ENCODE measurements at regions not wholly inside any gene's neighbourhood (a gene's known extent, or its start where the extent isn't known, plus 50 kb on each side); places are given as distances from the start of the nearest gene placed in this dataset.

DNA sequence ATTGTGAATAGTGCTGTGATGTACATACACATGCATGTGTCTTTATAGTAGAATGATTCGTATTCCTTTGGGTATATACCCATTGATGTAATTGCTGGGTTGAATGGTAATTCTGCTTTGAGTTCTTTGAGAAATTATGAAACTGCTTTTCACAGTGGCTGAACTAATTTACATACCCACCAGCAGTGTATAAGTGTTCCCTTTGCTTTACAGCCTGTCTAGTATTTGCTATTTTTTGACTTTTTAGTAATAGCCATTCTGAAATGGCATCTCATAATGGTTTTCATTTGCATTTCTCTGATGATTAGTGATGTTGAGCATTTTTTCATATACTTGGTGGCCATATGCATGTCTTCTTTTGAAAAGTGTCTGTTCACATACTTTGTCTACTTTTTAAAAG, 54.5 kb upstream of the FAM78B start:
- no peak for DNase-seq

DNA sequence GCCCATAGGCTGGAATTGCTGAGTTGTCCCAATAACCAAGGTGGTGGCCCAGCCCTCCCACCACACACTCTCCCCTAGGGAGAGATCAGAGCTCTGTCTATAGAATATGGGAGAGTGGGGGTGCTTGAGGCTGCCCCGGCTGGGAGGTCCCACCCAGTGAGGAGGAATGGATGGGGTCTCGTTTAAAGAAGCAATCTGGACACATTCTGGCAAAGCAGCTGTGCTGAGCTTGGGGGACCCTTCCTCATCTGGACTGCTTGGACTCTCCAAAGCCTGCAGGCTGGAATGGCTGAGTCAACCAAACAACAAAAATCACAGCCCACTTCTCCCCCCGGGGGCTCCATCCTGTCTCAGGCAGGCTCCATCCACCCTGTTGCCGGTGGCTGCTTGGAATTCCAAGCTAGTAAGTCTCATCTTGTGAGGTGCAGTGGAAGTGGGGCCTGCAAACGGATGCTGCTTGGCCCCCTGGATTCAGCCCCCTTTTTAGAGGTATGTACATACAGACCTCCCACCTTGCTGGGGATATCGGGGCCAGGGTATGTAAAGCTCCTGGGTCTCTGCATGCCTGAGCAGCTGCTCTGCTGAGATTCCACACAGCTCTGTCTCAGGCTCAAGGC, 67.1 kb upstream of the FAM78B start:
- no peak for DNase-seq

DNA sequence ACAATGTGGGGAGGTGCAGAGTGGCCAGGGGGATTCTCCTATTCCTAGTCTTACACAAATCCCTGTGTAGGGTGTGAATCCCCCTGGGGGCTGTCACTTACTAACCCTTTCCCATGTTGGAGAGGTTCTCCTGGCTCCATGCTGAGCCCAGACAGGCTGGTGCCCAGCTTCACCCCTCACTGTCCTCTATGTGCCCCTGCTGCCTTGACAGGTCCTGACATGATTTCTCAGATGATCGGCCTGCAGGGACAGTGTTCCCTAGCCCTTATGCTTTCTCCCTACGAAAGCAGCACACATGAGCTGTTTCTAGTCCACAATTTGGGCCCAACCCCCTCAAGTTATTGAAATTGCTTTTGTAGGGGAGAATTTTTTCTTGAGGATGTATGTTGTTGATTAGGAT, 68.9 kb upstream of the FAM78B start:
- DNase-seq, result no peak

DNA sequence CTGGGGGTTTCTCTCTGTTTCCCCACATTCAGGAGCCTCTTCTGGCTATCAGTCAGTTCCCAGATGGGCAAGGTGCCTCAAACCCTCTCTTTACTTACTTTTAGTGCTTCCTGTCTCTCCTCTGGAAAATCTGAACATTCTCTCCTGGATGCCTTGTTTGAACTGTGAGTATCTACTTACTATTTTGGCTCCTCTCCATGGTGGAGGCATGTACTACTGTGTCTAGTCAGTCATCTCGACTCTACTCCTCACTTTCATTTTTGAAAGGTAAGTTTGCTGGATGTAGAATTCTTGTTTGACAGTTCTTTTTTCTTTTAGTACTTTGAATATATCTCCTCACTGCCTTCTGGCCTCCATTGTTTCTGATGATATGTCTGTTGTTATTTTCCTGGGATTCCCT, 70.9 kb upstream of the FAM78B start:
- no peak for DNase-seq

DNA sequence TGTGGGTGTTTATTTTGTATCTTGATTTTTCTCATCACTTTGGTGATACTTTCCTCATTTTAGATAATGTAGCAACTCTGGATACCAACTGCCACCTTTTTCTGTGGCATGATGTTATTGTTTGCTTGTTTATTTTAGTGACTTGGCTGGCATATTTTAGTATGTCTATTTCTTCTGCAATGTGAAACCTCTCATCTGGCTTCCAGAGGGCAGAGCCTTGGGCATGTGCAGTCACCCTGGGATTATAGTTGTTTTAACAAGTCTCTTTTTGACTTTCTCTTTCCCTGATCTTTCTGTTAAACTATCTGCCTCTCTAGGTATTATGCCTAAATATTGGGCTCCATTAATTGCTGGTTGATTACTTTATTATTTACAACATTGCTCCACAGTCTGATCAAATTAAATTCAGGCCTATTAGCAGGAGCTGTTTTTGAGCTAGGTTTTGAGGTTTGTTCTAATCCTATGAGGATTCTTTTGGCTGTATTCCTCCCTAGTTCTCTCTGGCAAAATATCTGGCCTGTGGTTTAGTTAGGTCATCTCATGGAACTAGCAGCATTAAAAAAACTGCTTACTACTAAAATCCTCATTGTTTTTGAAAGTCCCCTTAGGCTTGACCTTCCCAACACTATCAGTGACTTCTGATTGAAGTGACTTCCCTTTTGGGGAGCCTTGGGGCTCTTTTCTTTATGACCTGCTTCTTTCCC, 86.4 kb upstream of the FAM78B start:
- no peak for DNase-seq

DNA sequence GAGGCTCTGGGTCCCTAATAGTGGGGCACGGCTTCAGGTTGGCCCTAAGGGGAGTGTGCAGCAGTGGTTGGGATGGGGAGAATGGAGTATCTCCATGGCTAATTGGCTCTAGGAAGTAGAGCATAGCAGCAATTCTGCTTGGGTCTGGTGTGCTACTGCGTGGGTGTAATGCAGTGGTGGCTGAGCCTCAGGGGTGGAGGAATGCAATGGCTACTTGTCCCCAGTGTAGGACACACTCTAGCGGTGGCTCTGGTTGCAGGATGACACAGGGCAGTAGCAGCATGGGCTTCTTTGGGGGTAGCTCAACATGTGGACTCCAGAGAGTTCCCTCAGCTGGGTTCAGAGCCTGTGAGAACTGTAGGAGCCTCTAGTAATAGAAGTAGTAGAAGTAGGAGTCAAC, 91.2 kb upstream of the FAM78B start:
- no peak for DNase-seq

DNA sequence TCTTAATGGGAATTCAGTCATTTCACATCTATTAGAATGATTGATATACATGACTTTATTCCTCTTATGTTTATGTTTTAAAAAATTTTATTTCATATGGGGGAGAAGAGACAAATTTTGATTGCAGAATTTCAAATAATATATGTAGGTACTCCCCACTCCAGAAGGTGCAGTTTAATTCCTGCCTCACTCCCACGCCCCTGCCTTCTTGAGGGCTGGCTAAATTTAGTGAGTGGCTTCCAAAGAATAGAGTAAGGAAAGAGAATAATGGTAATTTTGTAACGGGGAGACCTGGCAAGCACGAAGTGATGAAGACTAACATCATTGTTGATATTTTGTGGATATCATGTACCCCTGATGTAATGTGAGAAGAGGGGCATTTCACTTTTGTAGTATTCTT, 94.7 kb upstream of the FAM78B start:
- no peak for DNase-seq

DNA sequence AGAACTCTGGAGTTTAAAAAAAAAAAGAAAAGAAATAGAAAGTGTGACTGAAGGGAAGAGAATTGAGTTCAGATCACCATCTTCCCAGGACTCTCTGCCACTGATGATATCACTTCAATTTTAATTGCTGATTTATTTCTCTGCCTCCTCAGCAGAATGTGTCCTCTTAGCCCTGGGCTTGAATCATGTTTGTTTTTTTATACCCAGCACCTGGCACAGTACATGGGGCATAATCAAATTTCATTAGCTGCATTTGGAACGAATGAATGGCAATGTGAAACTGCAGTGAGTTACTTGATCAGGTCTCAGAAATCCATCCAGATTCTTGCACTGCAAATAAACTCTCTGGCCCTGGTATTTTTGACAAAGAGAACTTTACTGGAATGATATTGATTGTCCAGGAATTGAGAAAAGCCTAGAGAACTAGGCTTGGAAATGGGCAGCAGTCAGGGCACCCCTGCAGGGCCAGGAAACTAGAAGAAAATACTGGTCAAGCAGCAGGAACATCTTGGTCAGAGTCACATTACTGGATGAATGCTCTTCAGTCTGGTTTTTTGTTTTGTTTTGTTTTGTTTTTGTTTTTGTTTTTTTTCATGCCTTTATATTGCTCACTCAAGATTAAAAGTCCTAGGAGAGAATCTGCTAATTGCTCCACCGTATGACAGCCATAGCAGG, 103.8 kb upstream of the FAM78B start:
- DNase-seq, result no peak

DNA sequence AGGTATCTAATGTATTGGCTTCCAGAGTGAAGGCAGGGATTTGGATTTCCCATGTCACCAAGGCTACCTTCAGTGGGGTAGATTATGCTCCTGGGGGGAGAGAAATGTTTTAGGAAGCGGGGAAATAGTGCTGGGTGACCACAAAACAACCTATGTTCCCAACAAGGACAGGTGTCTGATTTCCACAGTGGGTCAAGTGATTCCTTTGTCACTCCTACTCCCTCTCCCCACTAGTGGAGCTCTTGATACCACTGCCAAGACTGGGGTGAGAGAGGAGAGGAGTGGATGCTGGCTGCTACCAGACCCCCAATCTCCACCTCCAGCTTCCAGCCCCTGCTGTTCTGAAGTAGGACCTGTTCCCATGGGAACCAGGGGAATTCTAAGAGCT, 104.3 kb upstream of the FAM78B start:
- no peak for DNase-seq

DNA sequence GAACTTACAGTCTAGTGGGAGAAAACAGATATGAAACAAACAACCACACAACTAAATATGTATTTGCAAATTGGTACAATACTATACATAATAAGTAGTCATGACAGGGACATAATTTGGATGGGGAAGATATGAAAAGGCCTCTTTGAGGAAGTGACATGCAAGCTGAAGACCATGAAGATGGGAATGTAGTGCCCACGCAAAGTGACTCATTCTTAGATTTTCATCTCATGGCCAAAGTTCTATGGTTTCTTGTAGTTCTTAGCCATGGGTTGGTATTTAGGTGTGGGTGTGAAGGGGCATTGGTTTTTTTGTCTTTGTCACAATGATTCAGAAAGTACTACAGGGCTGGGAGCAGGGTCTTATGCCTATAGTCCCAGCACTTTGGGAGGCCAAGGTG, 105.4 kb upstream of the FAM78B start:
- no peak for DNase-seq

DNA sequence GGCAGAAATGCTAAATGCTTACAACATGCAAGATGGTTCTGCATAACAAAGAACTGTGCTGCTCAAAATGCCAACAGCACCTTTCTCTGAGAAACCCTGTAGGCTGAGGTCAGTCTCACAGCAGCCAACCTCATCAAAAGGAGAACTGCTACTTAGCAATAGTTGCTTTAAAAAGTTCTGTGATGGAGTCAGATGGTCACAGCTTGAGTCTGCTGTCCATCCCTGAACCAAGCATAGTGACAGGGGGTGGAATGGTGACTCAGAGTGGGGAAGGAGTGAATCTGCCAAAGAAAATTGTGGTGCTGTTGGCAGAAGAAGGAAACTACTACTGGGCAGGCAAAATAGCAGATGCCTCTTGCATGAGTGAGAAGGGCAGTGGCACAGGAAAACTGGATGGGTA, 106.0 kb upstream of the FAM78B start:
- no peak for DNase-seq

DNA sequence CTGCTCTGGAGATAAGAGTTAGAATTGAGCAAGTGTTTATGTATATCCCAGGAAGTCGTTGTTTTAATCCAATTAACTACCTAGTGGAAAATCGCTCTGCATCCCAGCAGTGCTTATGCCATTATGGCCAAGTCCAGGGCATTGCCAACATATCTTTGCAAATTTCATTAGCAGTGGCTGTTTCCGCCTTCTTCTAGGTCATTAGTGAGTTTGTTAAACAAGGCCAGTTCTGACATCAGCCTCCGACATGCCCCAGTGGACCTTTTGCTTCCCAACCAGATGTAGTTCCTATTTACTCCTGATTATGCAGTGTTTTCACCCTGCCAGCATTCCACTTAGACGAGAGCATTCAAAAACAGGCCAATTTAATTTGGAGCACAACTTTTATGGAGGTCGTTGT, 106.8 kb upstream of the FAM78B start:
- DNase-seq, result no peak

DNA sequence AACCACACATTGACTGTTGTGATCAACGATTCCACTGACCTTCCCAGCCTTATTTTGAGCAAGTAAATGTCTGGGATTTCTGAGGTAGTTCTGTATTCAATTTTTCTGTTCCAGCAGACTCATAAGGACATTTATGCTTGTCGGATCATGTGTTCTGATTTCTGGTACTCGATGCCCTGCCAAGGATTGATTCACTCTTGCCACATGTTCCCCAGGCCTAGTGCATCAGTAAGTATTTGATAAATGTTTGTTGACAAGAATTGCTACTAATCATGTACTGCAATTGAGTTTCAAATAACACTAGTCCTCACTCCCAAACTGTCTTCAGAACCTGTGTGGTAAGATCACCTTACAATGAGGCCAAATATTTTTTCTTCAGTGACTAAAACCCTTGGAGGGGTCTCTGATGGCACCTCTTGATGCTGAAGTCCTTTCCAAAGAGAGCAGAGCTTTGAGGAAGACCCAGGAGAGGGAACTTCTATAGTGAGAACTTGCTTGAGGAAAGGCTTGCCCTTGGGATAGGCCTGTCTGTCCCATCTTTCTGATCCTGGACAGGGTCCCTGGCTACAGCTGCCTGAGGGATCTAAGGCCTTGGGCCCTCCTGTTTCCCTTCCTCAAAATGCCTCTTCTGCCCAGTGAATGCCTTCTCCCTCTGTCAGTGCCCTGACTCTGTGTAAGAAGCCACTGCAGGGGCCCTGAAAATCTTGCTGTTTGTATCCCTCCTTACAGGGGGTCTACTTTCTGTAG, 115.8 kb upstream of the FAM78B start:
- no peak for DNase-seq

DNA sequence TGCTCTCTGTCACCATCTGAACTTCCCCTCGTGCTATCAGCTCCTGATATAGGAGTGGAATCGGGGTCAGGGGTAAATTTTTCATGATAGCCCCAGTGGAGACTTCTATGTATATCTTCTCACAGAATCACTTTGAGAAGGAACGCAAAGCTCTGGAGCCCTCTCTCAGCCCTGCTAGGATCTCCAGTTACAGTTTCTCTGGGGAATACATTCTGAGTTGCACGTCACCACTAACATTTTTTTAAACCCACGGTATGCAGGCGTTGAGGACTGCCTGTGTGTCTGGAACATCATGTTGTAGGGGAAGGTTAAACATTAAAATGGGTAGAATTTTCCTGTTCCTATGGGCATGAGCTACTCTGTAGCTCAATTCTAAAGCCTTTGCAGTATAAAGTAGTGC, 116.4 kb upstream of the FAM78B start:
- DNase-seq, result no peak

DNA sequence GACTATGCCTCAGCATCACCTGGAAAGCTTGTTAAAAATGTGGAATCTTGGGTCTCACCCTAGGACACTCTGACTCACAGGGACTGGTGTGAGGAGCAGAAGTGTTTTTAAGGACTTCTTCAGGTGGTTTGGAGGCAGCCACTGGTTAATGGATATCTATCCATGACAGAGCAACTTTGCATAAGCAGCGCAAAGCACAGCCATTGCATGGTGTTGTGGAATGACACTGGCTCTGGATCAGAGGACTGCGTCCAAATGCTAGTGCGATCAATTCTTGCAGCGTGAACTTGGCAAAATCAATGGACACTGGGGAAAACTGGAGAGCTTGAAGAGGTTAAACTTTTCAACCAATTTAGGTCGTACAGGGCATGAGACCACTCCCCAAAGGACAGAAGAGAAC, 116.8 kb upstream of the FAM78B start:
- DNase-seq, result no peak

DNA sequence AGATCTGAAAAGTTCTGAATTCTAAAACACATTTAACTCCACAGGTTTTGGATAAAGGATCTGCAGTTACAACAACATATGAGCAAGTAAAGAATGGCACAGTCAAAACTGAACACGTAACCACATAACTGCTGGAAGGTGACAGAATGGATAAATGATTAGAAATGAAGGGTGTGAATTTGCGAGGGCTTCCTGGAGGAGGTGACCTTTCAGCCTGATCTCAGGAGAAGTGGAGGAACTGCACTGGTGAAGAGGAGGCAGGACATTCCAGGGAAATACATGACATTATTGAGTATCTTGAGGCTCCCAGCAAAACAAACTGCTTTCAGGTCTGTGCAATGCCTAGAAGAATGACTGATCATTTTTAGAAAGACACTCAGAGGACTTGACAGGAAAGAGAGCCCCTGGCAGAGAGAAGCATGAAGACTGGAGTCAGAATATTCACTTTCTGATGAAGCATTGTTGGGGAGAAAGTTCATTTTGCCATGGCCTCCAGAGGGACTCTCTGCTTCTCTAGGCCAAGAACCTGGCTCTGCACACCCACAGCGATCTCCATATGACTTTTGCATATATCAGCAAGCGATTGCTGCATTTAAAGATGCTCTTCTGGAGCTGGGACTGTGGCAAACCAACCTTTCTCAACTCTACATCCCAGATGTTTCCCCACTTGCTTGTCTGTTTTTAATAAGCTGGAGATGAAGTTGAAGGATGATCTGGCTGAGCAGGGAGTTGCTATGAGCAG, 122.7 kb upstream of the FAM78B start:
- no peak for DNase-seq

DNA sequence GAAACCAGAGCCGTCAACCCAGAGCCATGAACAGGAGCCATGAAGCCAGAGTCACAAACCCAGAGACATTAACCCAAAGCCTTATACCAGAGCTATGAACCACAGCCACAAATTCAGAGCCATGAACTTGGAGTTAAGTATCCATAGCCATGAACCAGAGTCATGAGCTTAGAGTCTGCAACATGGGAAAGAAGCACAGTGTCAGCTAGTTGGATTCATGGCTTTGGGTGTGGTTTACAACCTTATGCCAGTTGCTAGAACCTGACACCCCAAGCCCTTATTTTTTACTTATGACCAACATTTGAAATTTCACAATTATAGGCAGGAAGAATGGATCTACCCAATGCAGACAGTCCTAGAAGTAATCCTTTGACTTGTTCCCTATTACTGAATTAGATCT, 128.9 kb upstream of the FAM78B start:
- no peak for DNase-seq

DNA sequence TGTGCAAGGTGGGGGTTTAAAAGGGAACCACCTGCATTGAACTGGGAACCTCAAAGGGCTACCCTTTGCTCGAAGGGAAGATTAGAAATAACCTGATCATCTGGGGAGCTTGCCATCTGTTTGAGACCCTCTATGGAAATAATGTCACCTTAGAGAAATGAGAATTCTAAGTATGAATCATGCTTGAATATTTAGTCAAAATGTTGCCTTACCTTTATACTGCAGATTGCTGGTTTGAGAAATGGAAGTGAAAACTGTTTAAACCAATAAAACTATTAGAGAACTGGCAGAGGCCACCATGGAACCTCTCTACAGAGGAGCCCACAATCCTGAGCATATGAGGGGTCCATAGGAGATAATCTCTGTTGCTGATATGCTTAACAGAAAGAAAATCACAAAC, 131.2 kb upstream of the FAM78B start:
- DNase-seq, result no peak

DNA sequence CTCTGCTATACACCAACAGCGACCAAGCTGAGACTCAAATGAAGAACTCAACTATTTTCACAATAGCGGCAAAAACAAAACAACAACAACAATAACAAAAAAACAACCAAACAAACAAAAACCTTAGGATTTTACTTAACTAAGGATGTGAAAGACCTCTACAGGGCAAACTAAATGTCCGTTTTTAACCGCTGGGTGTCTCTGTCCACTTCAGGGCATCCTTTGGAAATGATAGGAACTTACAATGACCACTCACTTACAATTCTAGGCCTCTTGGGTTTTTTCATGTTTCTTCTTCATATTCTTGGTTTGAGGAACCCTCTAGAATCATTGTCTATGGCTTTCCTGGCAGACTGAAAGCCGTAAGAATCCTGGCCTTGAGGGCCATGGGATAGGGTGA, 134.0 kb upstream of the FAM78B start:
- no peak for DNase-seq

DNA sequence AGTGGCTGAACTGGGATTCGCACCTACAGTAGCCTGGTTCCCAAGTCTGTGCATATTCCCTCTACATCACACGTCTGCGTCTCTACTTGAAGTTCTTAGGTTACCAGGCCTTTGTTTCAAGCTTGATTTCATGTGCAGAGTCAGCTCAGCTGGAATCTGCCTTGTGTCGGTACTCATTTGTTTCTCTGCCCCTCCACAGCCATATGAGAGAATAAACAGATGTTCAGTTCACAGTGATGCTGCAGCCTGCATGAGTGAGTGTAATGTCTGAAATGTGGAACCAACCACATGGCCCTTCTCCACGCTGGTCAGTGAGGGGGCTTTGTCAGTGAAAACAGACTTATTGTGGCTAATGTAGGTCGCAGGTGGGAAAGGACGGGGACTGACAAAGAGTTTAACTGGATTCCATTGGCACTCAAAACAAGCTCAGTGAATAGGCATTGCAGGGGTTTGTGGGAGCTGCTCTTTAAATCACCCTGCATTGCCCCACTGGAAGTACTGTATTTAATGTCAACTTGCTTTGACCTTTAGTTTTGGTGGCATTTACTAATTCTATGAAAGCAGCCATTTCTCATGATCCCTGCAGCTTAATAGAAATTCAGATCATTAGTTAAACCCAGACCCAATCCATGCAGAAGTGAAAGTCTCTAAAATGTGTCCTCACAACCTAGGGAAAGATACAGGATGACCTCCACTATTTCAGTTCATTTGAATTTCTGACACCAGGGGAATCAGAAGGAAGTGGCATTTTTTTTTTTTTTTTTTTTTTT, 136.4 kb upstream of the FAM78B start:
- DNase-seq, result no peak

DNA sequence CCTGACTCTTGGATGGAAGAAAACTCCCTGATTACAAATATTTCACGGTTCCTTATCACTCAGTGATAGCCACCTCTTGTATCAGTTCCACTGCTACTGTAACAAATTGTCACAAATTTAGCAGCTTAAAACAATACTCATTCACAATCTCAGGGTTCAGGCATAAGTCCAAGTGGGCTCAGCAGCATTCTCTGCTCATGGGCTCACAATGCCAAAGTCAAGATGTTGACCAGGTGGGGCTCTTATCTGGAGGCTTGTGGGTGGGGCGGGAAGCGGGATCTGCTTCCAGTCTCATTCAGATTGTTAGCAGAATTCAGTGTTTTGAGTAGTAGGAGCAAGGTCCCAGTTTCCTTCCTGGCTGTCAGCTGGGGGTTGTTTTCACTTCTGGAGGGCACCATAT, 137.3 kb upstream of the FAM78B start:
- DNase-seq, result no peak

DNA sequence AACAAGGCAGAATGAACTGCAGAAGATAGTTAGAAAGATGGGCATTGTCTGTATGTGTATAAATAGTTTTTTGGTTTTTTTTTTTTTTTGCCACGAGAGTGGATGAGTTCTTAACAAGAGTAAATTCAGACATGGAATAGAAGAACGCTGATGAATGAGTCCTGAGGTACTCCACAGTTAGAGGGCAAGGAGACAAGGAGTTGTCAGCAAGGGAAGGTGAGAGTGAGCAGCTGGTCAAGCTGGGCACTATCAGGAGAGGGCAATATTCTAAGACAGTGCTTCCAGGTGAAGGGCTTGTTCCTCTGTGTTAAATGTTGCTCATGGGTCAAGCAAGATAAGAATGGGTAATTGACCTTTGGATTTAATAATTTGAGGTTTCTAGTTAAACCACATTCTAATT, 138.6 kb upstream of the FAM78B start:
- DNase-seq, result no peak

All from stimulated activated CD4-positive, alpha-beta T cell treated with anti-CD3 and anti-CD28 coated beads, Interleukin-15, amount 100 ng/mL, for 24 hours (primary cell).